ENCODE measurements at regions not wholly inside any gene's neighbourhood (a gene's known extent, or its start where the extent isn't known, plus 50 kb on each side); places are given as distances from the start of the nearest gene placed in this dataset.

DNA sequence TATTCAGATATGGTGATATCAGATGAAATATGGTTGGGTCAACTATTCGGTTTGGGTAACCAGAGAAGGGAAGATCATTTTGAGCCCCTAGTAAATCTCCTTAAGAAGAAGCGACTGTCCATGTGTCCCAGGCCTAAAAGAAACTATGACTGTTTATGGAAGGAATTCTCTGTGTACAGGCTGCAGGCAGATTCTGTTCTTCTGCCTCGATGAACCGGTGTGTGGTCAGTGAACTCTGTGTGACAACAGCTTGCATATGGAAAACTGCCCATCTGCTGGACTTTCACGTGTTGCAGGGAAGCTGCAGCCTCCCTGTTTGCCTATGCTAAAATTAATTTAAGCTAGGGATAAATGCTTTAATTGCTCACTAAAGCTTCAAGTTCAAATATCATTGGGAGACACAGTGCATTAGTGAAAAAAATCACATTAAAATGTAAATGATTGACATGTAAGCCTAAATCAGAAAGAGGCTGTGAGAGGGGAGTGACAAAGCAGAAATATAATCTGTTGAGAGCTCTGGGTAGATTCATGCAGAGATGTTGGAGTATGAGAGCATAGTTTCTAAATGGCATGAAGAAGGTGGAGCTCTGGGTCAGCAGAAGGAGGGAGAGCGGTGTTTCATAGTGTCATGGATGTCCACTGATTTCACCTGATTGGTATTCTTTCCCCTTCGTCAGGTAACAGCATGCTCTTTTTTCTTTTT, 65.4 kb upstream of the PFN2 start:
- TF ChIP-seq POLR2G (IDR thresholded peaks at IDR 0.05; ENCODE audit: low read depth, low read length) (no peak), MCM2 (IDR thresholded peaks at IDR 0.05; ENCODE audit: low read depth) (no peak), BRD4 (IDR thresholded peaks at IDR 0.05) (no peak), ZNF274 (IDR thresholded peaks at IDR 0.05; ENCODE audit: borderline replicate concordance, low read depth, low read length) (no peak), ARNT (IDR thresholded peaks at IDR 0.05) (no peak), SMC3 (conservative IDR thresholded peaks at IDR 0.05; ENCODE audit: insufficient read depth, low read depth, low read length) (no peak), TCF7L2 (IDR thresholded peaks at IDR 0.05; ENCODE audit: low read depth, low read length) (no peak), ZBTB17 (CRISPR knock-in tag; IDR thresholded peaks at IDR 0.05) (no peak)
- TF ChIP-seq, protein P1, sequence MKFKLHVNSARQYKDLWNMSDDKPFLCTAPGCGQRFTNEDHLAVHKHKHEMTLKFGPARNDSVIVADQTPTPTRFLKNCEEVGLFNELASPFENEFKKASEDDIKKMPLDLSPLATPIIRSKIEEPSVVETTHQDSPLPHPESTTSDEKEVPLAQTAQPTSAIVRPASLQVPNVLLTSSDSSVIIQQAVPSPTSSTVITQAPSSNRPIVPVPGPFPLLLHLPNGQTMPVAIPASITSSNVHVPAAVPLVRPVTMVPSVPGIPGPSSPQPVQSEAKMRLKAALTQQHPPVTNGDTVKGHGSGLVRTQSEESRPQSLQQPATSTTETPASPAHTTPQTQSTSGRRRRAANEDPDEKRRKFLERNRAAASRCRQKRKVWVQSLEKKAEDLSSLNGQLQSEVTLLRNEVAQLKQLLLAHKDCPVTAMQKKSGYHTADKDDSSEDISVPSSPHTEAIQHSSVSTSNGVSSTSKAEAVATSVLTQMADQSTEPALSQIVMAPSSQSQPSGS (CRISPR knock-in tag; IDR thresholded peaks at IDR 0.05): no peak
- TF ChIP-seq, protein P2, sequence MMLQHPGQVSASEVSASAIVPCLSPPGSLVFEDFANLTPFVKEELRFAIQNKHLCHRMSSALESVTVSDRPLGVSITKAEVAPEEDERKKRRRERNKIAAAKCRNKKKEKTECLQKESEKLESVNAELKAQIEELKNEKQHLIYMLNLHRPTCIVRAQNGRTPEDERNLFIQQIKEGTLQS (IDR thresholded peaks at IDR 0.05): no peak
- TF ChIP-seq, protein P2 (CRISPR knock-in tag; conservative IDR thresholded peaks at IDR 0.05): no peak
